Stomach (tissue), 8 donors: ENCODE measurements at regions not wholly inside any gene's neighbourhood (a gene's known extent, or its start where the extent isn't known, plus 50 kb on each side); places are given as distances from the start of the nearest gene placed in this dataset.

Experiments used
- DNase-seq, 2 donors: peaks; one replicate each; pipeline versions ENCODE4 v3.0.0 to v3.0.0-alpha.2; 2013 to 2019
- H3K27ac ChIP-seq, 5 donors: fragments of 200-600 bp in 4 of 5; sonication (generic) in 4 of 5; one replicate each; pipeline ENCODE4 v1.5.1; 2013 to 2019; ENCODE audit warnings: mild to moderate bottlenecking in 1 of 5, moderate library complexity in 1 of 5
- H3K27me3 ChIP-seq, 3 donors: fragments of 200-600 bp; sonication (generic); one replicate each; pipeline ENCODE4 v1.5.1; 2017 to 2019; ENCODE audit warnings: mixed run types in 1 of 3
- H3K36me3 ChIP-seq, 4 donors: fragments of 200-600 bp; sonication (generic); 1 replicate in 3 of 4; 2 replicates in 1 of 4; pipeline ENCODE4 v1.5.1; 2016 to 2019
- H3K4me1 ChIP-seq, 4 donors: fragments of 200-600 bp; sonication (generic); one replicate each; pipeline ENCODE4 v1.5.1; 2016 to 2019
- H3K4me3 ChIP-seq, 4 donors: fragments of 200-600 bp; sonication (generic) in 3 of 4; one replicate each; pipeline ENCODE4 v1.5.1; 2016 to 2019; ENCODE audit warnings: mild to moderate bottlenecking in 1 of 4
- H3K9me3 ChIP-seq, 4 donors: fragments of 200-600 bp; sonication (generic); one replicate each; pipeline ENCODE4 v1.5.1; 2016 to 2019
- CTCF ChIP-seq, 7 experiments: fragments of 450-650 bp in 4 of 7; fragments of 200-600 bp in 3 of 7; sonication (generic) in 3 of 7; IDR thresholded peaks; one replicate each; pipeline ENCODE4 v1.5.1; 2016 to 2019; ENCODE audit warnings: antibody characterized with exemption in 7 of 7, control low read depth in 2 of 7, mild to moderate bottlenecking in 1 of 7
- EP300 ChIP-seq: sonication (generic); formaldehyde crosslinking; IDR thresholded peaks from one replicate; pipeline ENCODE4 v1.6.1; 2017; ENCODE audit warnings: antibody characterized with exemption
- POLR2A ChIP-seq, 4 donors: fragments of 450-650 bp; IDR thresholded peaks; one replicate each; pipeline ENCODE4 v1.6.1; 2016; ENCODE audit warnings: antibody characterized with exemption in 4 of 4, control low read depth in 2 of 4, mild to moderate bottlenecking in 1 of 4, moderate library complexity in 1 of 4
- POLR2AphosphoS5 ChIP-seq, 3 donors: sonication (generic); formaldehyde crosslinking; IDR thresholded peaks; one replicate each; pipeline ENCODE4 v1.6.1; 2016; ENCODE audit warnings: antibody characterized with exemption in 3 of 3
- WGBS, 5 donors: extraction: QIAGEN DNeasy Blood & Tissue Kit in 3 of 5; methylation state at CpG; one replicate each; pipeline versions ENCODE4 v1.1.5 to v1.1.7; 2013 to 2018; 5-methylcytosine and 5-hydroxymethylcytosine counted together
- intact Hi-C: fragments of 100-400 bp; cut with DNase I; formaldehyde crosslinking; loops from one replicate; pipeline ENCODE4 v1.15.1; 2023; ENCODE audit warnings: low total_unique reads
- donor health status: healthy with polysubstance abuse.
- donor health status: Bipolar disorder and iron deficiency.
- donor health status: healthy.

GRCh38 chr5:9820691-9821449 lies 190.7 kb upstream of the TAS2R1 start:
- intact Hi-C loops: no loop called here
- no peak overlapping the region for H3K4me3 ChIP-seq
- DNase-seq: peak in 1 of 2 donors; percentile 19
- H3K27me3 ChIP-seq: no peaks in the 10 kb centered on the region
- no peaks in the 10 kb centered on the region for H3K36me3 ChIP-seq
- H3K4me1 ChIP-seq: no peaks in the 10 kb centered on the region
- 24 to 48% (median 33%) methylated on average over 4 of the region's 4 CpGs for WGBS, 5 donors
- TF ChIP-seq POLR2AphosphoS5 (IDR thresholded peaks at IDR 0.05): no peak
- no peak for TF ChIP-seq CTCF (IDR thresholded peaks at IDR 0.05)
- TF ChIP-seq EP300: no peak
- no peak for TF ChIP-seq POLR2A (IDR thresholded peaks at IDR 0.05)
- no peaks in the 10 kb centered on the region for H3K9me3 ChIP-seq
- H3K27ac ChIP-seq: no peak overlapping the region

GRCh38 chr5:9818340-9818845 lies 188.2 kb upstream of the TAS2R1 start:
- Histone ChIP-seq H3K36me3 (no peaks in the 10 kb centered on the region), H3K27ac (no peak overlapping the region), H3K9me3 (no peaks in the 10 kb centered on the region), H3K4me1 (no peaks in the 10 kb centered on the region), H3K4me3 (no peak overlapping the region), H3K27me3 (no peaks in the 10 kb centered on the region)
- intact Hi-C loops: no loop called here
- TF ChIP-seq CTCF (IDR thresholded peaks at IDR 0.05) (no peak), POLR2A (IDR thresholded peaks at IDR 0.05) (no peak), EP300 (no peak), POLR2AphosphoS5 (IDR thresholded peaks at IDR 0.05) (no peak)
- WGBS, 5 donors: 82 to 95% (median 87%) methylated on average over 2 of the region's 2 CpGs
- DNase-seq: no peak

GRCh38 chr5:9817819-9818218 lies 187.7 kb upstream of the TAS2R1 start:
- H3K4me1 ChIP-seq: no peaks in the 10 kb centered on the region
- DNase-seq: no peak
- no peak overlapping the region for H3K4me3 ChIP-seq
- TF ChIP-seq CTCF (IDR thresholded peaks at IDR 0.05) (no peak), POLR2AphosphoS5 (IDR thresholded peaks at IDR 0.05) (no peak), EP300 (no peak), POLR2A (IDR thresholded peaks at IDR 0.05) (no peak)
- H3K9me3 ChIP-seq: no peaks in the 10 kb centered on the region
- 51 to 73% (median 67%) methylated on average over 4 of the region's 4 CpGs for WGBS, 5 donors
- intact Hi-C loops: no loop called here
- no peaks in the 10 kb centered on the region for H3K27me3 ChIP-seq
- no peak overlapping the region for H3K27ac ChIP-seq
- H3K36me3 ChIP-seq: no peaks in the 10 kb centered on the region

GRCh38 chr5:9815051-9815450 lies 184.9 kb upstream of the TAS2R1 start:
- intact Hi-C loops: no loop called here
- Histone ChIP-seq H3K27me3 (no peaks in the 10 kb centered on the region), H3K4me3 (no peak overlapping the region), H3K27ac (no peak overlapping the region), H3K4me1 (no peaks in the 10 kb centered on the region), H3K9me3 (no peaks in the 10 kb centered on the region), H3K36me3 (no peaks in the 10 kb centered on the region)
- DNase-seq: no peak
- TF ChIP-seq CTCF (IDR thresholded peaks at IDR 0.05) (no peak), EP300 (no peak), POLR2A (IDR thresholded peaks at IDR 0.05) (no peak), POLR2AphosphoS5 (IDR thresholded peaks at IDR 0.05) (no peak)
- WGBS, 5 donors: 25 to 44% (median 38%) methylated on average over 1 of the region's 1 CpG
